Breast epithelium (tissue), 4 donors: ENCODE measurements at regions not wholly inside any gene's neighbourhood (a gene's known extent, or its start where the extent isn't known, plus 50 kb on each side); places are given as distances from the start of the nearest gene placed in this dataset.
"Not testable (repeated sequence)": the region's sequence is repeated elsewhere in the genome, so short reads cannot be mapped to it uniquely, and the experiment has no call there.

Source experiments
- DNase-seq, 2 donors: peaks; one replicate each; pipeline ENCODE4 v3.0.0-alpha.2; 2019; ENCODE audit warnings: low spot score in 2 of 2
- H3K27ac ChIP-seq, 2 donors: fragments of 200-600 bp; sonication (generic) in 1 of 2; one replicate each; pipeline ENCODE4 v1.5.1; 2016 to 2019; ENCODE audit warnings: mild to moderate bottlenecking in 1 of 2
- H3K27me3 ChIP-seq, 2 donors: fragments of 200-600 bp; sonication (generic) in 1 of 2; one replicate each; pipeline versions ENCODE4 v1.5.1 to v1.6.0; 2017 to 2019; ENCODE audit warnings: control low read depth in 1 of 2, mild to moderate bottlenecking in 1 of 2
- H3K36me3 ChIP-seq: fragments of 200-600 bp; one replicate; pipeline ENCODE4 v1.5.1; 2019
- H3K4me1 ChIP-seq, 2 donors: fragments of 200-600 bp; sonication (generic); one replicate each; pipeline ENCODE4 v1.5.1; 2016 to 2019; ENCODE audit warnings: control low read depth in 1 of 2
- H3K4me3 ChIP-seq, 3 donors: fragments of 200-600 bp; sonication (generic); 1 replicate in 2 of 3; 2 replicates in 1 of 3; pipeline ENCODE4 v1.5.1; 2016 to 2019; ENCODE audit warnings: mild to moderate bottlenecking in 3 of 3, moderate library complexity in 2 of 3
- H3K9me3 ChIP-seq, 2 donors: fragments of 200-600 bp; sonication (generic) in 1 of 2; one replicate each; pipeline ENCODE4 v1.5.1; 2016 to 2019; ENCODE audit warnings: control low read depth in 1 of 2
- CTCF ChIP-seq, 3 donors: fragments of 450-650 bp; IDR thresholded peaks; one replicate each; pipeline ENCODE4 v1.5.1; 2016 to 2017; ENCODE audit warnings: antibody characterized with exemption in 3 of 3, mild to moderate bottlenecking in 3 of 3, moderate library complexity in 3 of 3
- POLR2A ChIP-seq: fragments of 450-650 bp; IDR thresholded peaks from one replicate; pipeline ENCODE4 v1.6.1; 2016; ENCODE audit warnings: antibody characterized with exemption, mild to moderate bottlenecking, moderate library complexity
- POLR2AphosphoS5 ChIP-seq, 3 donors: sonication (generic); formaldehyde crosslinking; IDR thresholded peaks; one replicate each; pipeline ENCODE4 v1.6.1; 2017; ENCODE audit warnings: antibody characterized with exemption in 3 of 3
- intact Hi-C: fragments of 100-400 bp; cut with DNase I; formaldehyde crosslinking; loops from one replicate; pipeline ENCODE4 v1.15.1; 2023; ENCODE audit warnings: low total_unique reads

GRCh38 chr2:199186301-199186751 is 271.4 kb downstream of the SATB2 start:
- no peak overlapping the region for H3K27ac ChIP-seq
- H3K4me1 ChIP-seq: no peaks in the 10 kb centered on the region
- no peaks in the 10 kb centered on the region for H3K36me3 ChIP-seq
- H3K4me3 ChIP-seq: no peak overlapping the region
- no peak for DNase-seq
- no peaks in the 10 kb centered on the region for H3K9me3 ChIP-seq
- intact Hi-C loops: loop anchor here (10.0 kb wide), 1 partner anchor 1832 kb away; no protein-coding TSS in a partner anchor
- no peak for TF ChIP-seq POLR2AphosphoS5 (IDR thresholded peaks at IDR 0.05)
- no peak for TF ChIP-seq CTCF (IDR thresholded peaks at IDR 0.05)
- no peak for TF ChIP-seq POLR2A
- H3K27me3 ChIP-seq: no peaks in the 10 kb centered on the region

GRCh38 chr2:199185174-199185573 is 272.6 kb downstream of the SATB2 start:
- intact Hi-C loops: loop anchor here (10.0 kb wide), 1 partner anchor 1830 kb away; no protein-coding TSS in a partner anchor

GRCh38 chr2:199163613-199164458 is 293.9 kb downstream of the SATB2 start:
- intact Hi-C loops: no loop called here
- no peak for TF ChIP-seq CTCF (IDR thresholded peaks at IDR 0.05)
- TF ChIP-seq POLR2A: no peak
- no peak for TF ChIP-seq POLR2AphosphoS5 (IDR thresholded peaks at IDR 0.05)
- no peak overlapping the region for H3K4me3 ChIP-seq
- H3K9me3 ChIP-seq: no peaks in the 10 kb centered on the region
- H3K36me3 ChIP-seq: no peaks in the 10 kb centered on the region
- no peak for DNase-seq
- no peaks in the 10 kb centered on the region for H3K27me3 ChIP-seq
- no peaks in the 10 kb centered on the region for H3K4me1 ChIP-seq
- no peak overlapping the region for H3K27ac ChIP-seq

More at GRCh38 chr2:199185174-199185573, 272.6 kb downstream of the SATB2 start:
- not testable (repeated sequence) for DNase-seq, H3K27me3 ChIP-seq, H3K4me3 ChIP-seq, H3K4me1 ChIP-seq, H3K27ac ChIP-seq, H3K36me3 ChIP-seq, H3K9me3 ChIP-seq

GRCh38 chr2:199160677-199161465 is 296.9 kb downstream of the SATB2 start:
- intact Hi-C loops: loop anchor here (2.0 kb wide), 1 partner anchor 18 kb away; no protein-coding TSS in a partner anchor
- Histone ChIP-seq H3K27ac (no peak overlapping the region), H3K9me3 (peaks cover 0 to 10% of the 10 kb centered on the region in 2 donors), H3K4me1 (no peaks in the 10 kb centered on the region), H3K36me3 (no peaks in the 10 kb centered on the region), H3K27me3 (no peaks in the 10 kb centered on the region), H3K4me3 (no peak overlapping the region)
- TF ChIP-seq POLR2AphosphoS5 (IDR thresholded peaks at IDR 0.05) (no peak), CTCF (IDR thresholded peaks at IDR 0.05) (no peak), POLR2A (no peak)
- no peak for DNase-seq

- Histone ChIP-seq H3K36me3 (no peaks in the 10 kb centered on the region), H3K27ac (no peak overlapping the region), H3K27me3 (no peaks in the 10 kb centered on the region), H3K9me3 (peaks cover 0 to 10% of the 10 kb centered on the region in 2 donors), H3K4me3 (no peak overlapping the region), H3K4me1 (no peaks in the 10 kb centered on the region)
- no peak for DNase-seq
- TF ChIP-seq CTCF (IDR thresholded peaks at IDR 0.05): no peak
- no peak for TF ChIP-seq POLR2A
- intact Hi-C loops: loop anchor here (2.0 kb wide), 1 partner anchor 19 kb away; no protein-coding TSS in a partner anchor
These were observed 297.7 kb downstream of the SATB2 start for GRCh38 chr2:199160081-199160480.
